HFF-Myc (cell line): ENCODE measurements at regions not wholly inside any gene's neighbourhood (a gene's known extent, or its start where the extent isn't known, plus 50 kb on each side); places are given as distances from the start of the nearest gene placed in this dataset.

Experiments used
- DNase-seq: peaks from one replicate; pipeline ENCODE4 v3.0.0-alpha.2; 2011; ENCODE audit warnings: low read depth; ENCODE audit errors: extremely low read depth
- H3K4me3 ChIP-seq: replicated peaks from 2 replicates; pipeline ENCODE4 v1.5.1; 2011; ENCODE audit warnings: low read depth, mild to moderate bottlenecking, control low read depth, low read length
- CTCF ChIP-seq: IDR thresholded peaks from 2 replicates; pipeline ENCODE4 v1.5.1; 2012; ENCODE audit warnings: mild to moderate bottlenecking, low read depth, low read length, control low read depth; ENCODE audit errors: missing control alignments

DNA sequence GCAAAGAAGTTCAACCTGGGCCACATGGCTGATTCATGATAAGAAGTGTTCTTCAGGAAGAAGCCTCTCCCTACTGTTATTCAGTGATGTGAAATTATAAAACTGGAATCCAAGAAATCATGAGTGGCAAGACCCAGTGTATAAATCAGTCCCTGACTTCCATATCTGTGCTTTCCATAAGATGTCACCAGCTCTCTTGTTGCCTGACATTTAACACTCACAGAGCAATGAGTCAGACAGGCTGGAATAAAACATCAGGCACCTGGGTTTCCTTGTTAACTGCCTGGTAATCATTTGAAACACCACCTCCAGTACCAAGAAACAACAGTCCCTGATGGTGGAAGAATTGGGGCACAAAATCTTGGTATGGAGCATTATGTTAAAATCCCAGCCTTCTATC is 76.1 kb downstream of the SCG2 start:
- TF ChIP-seq CTCF = no peak
- no peak for DNase-seq
- H3K4me3 ChIP-seq = no peak overlapping the region

GRCh38 chr2:223528036-223528435 is 74.1 kb downstream of the SCG2 start:
- no peak overlapping the region for H3K4me3 ChIP-seq
- no peak for DNase-seq
- TF ChIP-seq CTCF = no peak

DNA sequence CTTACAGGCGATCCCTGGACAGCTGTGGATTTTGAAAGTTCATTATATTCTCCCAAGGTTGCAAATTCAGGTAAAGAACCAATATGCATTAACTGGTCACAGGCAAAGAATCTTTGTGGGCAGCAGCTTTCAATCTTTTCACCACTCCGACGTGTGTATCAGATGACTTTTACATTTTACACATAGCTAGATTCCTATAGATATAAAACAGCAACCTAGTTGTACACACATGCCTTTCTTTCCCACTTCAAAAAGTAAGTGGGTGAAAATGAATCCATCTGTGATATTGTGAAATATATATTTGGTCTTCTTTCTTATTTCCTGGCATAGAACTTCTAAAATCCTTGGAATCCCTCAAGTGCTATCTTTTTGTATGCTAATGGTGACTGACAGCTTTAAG is 72.5 kb downstream of the SCG2 start:
- no peak overlapping the region for H3K4me3 ChIP-seq
- no peak for TF ChIP-seq CTCF
- no peak for DNase-seq

GRCh38 chr2:223530811-223531210 is 71.3 kb downstream of the SCG2 start:
- no peak overlapping the region for H3K4me3 ChIP-seq
- no peak for TF ChIP-seq CTCF
- DNase-seq = no peak

- no peak for DNase-seq
- no peak for TF ChIP-seq CTCF
- no peak overlapping the region for H3K4me3 ChIP-seq
These were observed 70.0 kb downstream of the SCG2 start for GRCh38 chr2:223532161-223532560.

GRCh38 chr2:223532712-223533111 is 69.4 kb downstream of the SCG2 start:
- H3K4me3 ChIP-seq = no peak overlapping the region
- TF ChIP-seq CTCF = no peak
- no peak for DNase-seq

- no peak overlapping the region for H3K4me3 ChIP-seq
- no peak for TF ChIP-seq CTCF
- DNase-seq = no peak
These were observed 65.6 kb downstream of the SCG2 start for GRCh38 chr2:223536546-223536945.
